ENCODE measurements at regions not wholly inside any gene's neighbourhood (a gene's known extent, or its start where the extent isn't known, plus 50 kb on each side); places are given as distances from the start of the nearest gene placed in this dataset.

- no peak overlapping the region for H3K27ac Mint-ChIP-seq (ENCODE audit: unreplicated experiment)
- Histone ChIP-seq H3K4me3 (ENCODE audit: low read depth, low read length) (no peak overlapping the region), H3K36me3 (ENCODE audit: control insufficient read depth, insufficient read depth, low read length) (no peaks in the 10 kb centered on the region), H3K4me1 (no peaks in the 10 kb centered on the region), H3K9me3 (no peaks in the 10 kb centered on the region), H3K27me3 (replicated peaks; ENCODE audit: control insufficient read depth, insufficient read depth, low read length) (no peaks in the 10 kb centered on the region)
- H3K27me3 Mint-ChIP-seq (ENCODE audit: insufficient read depth, unreplicated experiment), result no peaks in the 10 kb centered on the region
- no peaks in the 10 kb centered on the region for H3K9me3 Mint-ChIP-seq (ENCODE audit: unreplicated experiment)
- H3K4me3 Mint-ChIP-seq (ENCODE audit: unreplicated experiment), result no peak overlapping the region
- no peaks in the 10 kb centered on the region for H3K4me1 Mint-ChIP-seq (ENCODE audit: low read depth, unreplicated experiment)
- no peak for DNase-seq
- ChIA-PET CTCF (no interaction called here), POLR2A (no interaction called here)
- no TSS peak for BruUV-seq (replicated peaks)
- no peak for TF ChIP-seq CTCF (IDR thresholded peaks at IDR 0.05; ENCODE audit: insufficient read depth in 1 of 2, low read depth in 1 of 2, low read length in 1 of 2, severe bottlenecking in 1 of 2, unreplicated experiment in 1 of 2)
- intact Hi-C loops (cut with micrococcal nuclease; ENCODE audit: unreplicated experiment), result no loop called here
- H3K36me3 Mint-ChIP-seq (ENCODE audit: insufficient read depth, unreplicated experiment), result no peaks in the 10 kb centered on the region
Measured at GRCh38 chr2:139694327-139694726, 914.1 kb upstream of the NXPH2 start.

GRCh38 chr2:139686205-139686604 lies 906.0 kb upstream of the NXPH2 start:
- H3K36me3 Mint-ChIP-seq (ENCODE audit: insufficient read depth, unreplicated experiment), result no peaks in the 10 kb centered on the region

GRCh38 chr2:139685090-139685983 lies 905.1 kb upstream of the NXPH2 start:
- peaks cover 5% of the 10 kb centered on the region for H3K27me3 Mint-ChIP-seq (ENCODE audit: insufficient read depth, unreplicated experiment)

More at GRCh38 chr2:139686205-139686604, 906.0 kb upstream of the NXPH2 start:
- Mint-ChIP-seq H3K27me3 (ENCODE audit: insufficient read depth, unreplicated experiment) (peaks cover 3% of the 10 kb centered on the region), H3K4me3 (ENCODE audit: unreplicated experiment) (no peak overlapping the region), H3K4me1 (ENCODE audit: low read depth, unreplicated experiment) (no peaks in the 10 kb centered on the region), H3K9me3 (ENCODE audit: unreplicated experiment) (no peaks in the 10 kb centered on the region), H3K27ac (ENCODE audit: unreplicated experiment) (no peak overlapping the region)
- Histone ChIP-seq H3K27me3 (replicated peaks; ENCODE audit: control insufficient read depth, insufficient read depth, low read length) (no peaks in the 10 kb centered on the region), H3K9me3 (no peaks in the 10 kb centered on the region), H3K4me1 (no peaks in the 10 kb centered on the region), H3K4me3 (ENCODE audit: low read depth, low read length) (no peak overlapping the region), H3K36me3 (ENCODE audit: control insufficient read depth, insufficient read depth, low read length) (no peaks in the 10 kb centered on the region)
- ChIA-PET POLR2A (no interaction called here), CTCF (no interaction called here)
- intact Hi-C loops (cut with micrococcal nuclease; ENCODE audit: unreplicated experiment), result no loop called here
- no TSS peak for BruUV-seq (replicated peaks)
- TF ChIP-seq CTCF (IDR thresholded peaks at IDR 0.05; ENCODE audit: insufficient read depth in 1 of 2, low read depth in 1 of 2, low read length in 1 of 2, severe bottlenecking in 1 of 2, unreplicated experiment in 1 of 2), result no peak
- DNase-seq, result no peak

More at GRCh38 chr2:139685090-139685983, 905.1 kb upstream of the NXPH2 start:
- Histone ChIP-seq H3K9me3 (no peaks in the 10 kb centered on the region), H3K4me1 (no peaks in the 10 kb centered on the region), H3K27me3 (replicated peaks; ENCODE audit: control insufficient read depth, insufficient read depth, low read length) (no peaks in the 10 kb centered on the region), H3K4me3 (ENCODE audit: low read depth, low read length) (no peak overlapping the region), H3K36me3 (ENCODE audit: control insufficient read depth, insufficient read depth, low read length) (no peaks in the 10 kb centered on the region)
- Mint-ChIP-seq H3K4me3 (ENCODE audit: unreplicated experiment) (no peak overlapping the region), H3K4me1 (ENCODE audit: low read depth, unreplicated experiment) (no peaks in the 10 kb centered on the region), H3K9me3 (ENCODE audit: unreplicated experiment) (no peaks in the 10 kb centered on the region), H3K36me3 (ENCODE audit: insufficient read depth, unreplicated experiment) (no peaks in the 10 kb centered on the region), H3K27ac (ENCODE audit: unreplicated experiment) (no peak overlapping the region)
- POLR2A ChIA-PET, result no interaction called here
- no TSS peak for BruUV-seq (replicated peaks)
- DNase-seq, result no peak
- no peak for TF ChIP-seq CTCF (IDR thresholded peaks at IDR 0.05; ENCODE audit: insufficient read depth in 1 of 2, low read depth in 1 of 2, low read length in 1 of 2, severe bottlenecking in 1 of 2, unreplicated experiment in 1 of 2)
- CTCF ChIA-PET, result no interaction called here
- intact Hi-C loops (cut with micrococcal nuclease; ENCODE audit: unreplicated experiment), result no loop called here

All from Caco-2 (cell line).